Neuronal stem cell (in vitro differentiated cells): ENCODE measurements at regions not wholly inside any gene's neighbourhood (a gene's known extent, or its start where the extent isn't known, plus 50 kb on each side); places are given as distances from the start of the nearest gene placed in this dataset. TPM values are rescaled to one million over a fixed set of nuclear protein-coding genes. Genes with fewer than 3 reads are reported as not detected.

Experiments used
- DNase-seq: peaks from one replicate; pipeline ENCODE4 v3.0.0-alpha.2; 2013; ENCODE audit warnings: low spot score
- H2AFZ ChIP-seq: one replicate; pipeline ENCODE4 v1.6.1; 2013; ENCODE audit warnings: mild to moderate bottlenecking, low read length, inconsistent platforms
- H2AK5ac ChIP-seq: 2 replicates; pipeline ENCODE4 v1.6.1; 2013; ENCODE audit warnings: low read depth, mild to moderate bottlenecking, inconsistent platforms, low read length, moderate library complexity, mixed read lengths
- H2BK120ac ChIP-seq: 2 replicates; pipeline ENCODE4 v1.6.1; 2013; ENCODE audit warnings: low read depth, mild to moderate bottlenecking, inconsistent platforms, low read length, moderate library complexity, mixed read lengths
- H2BK12ac ChIP-seq: one replicate; pipeline ENCODE4 v1.6.1; 2013; ENCODE audit warnings: low read length, inconsistent platforms
- H2BK15ac ChIP-seq: 2 replicates; pipeline ENCODE4 v1.6.1; 2013; ENCODE audit warnings: mild to moderate bottlenecking, low read length, inconsistent platforms, mixed read lengths
- H2BK5ac ChIP-seq: one replicate; pipeline ENCODE4 v1.6.1; 2013; ENCODE audit warnings: inconsistent platforms, mild to moderate bottlenecking, low read length, moderate library complexity
- H3K14ac ChIP-seq: one replicate; pipeline ENCODE4 v1.6.1; 2013; ENCODE audit warnings: low read length, inconsistent platforms
- H3K18ac ChIP-seq: 2 replicates; pipeline ENCODE4 v1.6.1; 2013; ENCODE audit warnings: low read length, inconsistent platforms
- H3K23ac ChIP-seq: 2 replicates; pipeline ENCODE4 v1.6.1; 2013; ENCODE audit warnings: low read depth, mild to moderate bottlenecking, mixed read lengths, low read length, inconsistent platforms; ENCODE audit not compliant: poor library complexity
- H3K27ac ChIP-seq: replicated peaks from 3 replicates; pipeline ENCODE4 v1.5.1; 2013; ENCODE audit warnings: low read length, inconsistent platforms
- H3K27me3 ChIP-seq, 3 experiments: 2 replicates each; pipeline ENCODE4 v1.6.1; 2013; ENCODE audit warnings: low read length in 3 of 3, mild to moderate bottlenecking in 2 of 3, inconsistent platforms in 1 of 3, low read depth in 1 of 3, mixed read lengths in 1 of 3, moderate library complexity in 1 of 3; ENCODE audit not compliant: control insufficient read depth in 3 of 3, insufficient read depth in 3 of 3
- H3K36me3 ChIP-seq, 2 donors: replicated peaks in 1 of 2; 2 replicates each; pipeline ENCODE4 v1.6.1; 2013; ENCODE audit warnings: low read length in 2 of 2; ENCODE audit not compliant: control insufficient read depth in 2 of 2, insufficient read depth in 2 of 2
- H3K4ac ChIP-seq: 2 replicates; pipeline ENCODE4 v1.6.1; 2013; ENCODE audit warnings: inconsistent platforms, mild to moderate bottlenecking, low read length, moderate library complexity
- H3K4me1 ChIP-seq, 2 donors: 1 replicate in 1 of 2; 2 replicates in 1 of 2; pipeline ENCODE4 v1.6.1; 2013; ENCODE audit warnings: low read length in 2 of 2, low read depth in 1 of 2; ENCODE audit not compliant: control insufficient read depth in 2 of 2, insufficient read depth in 1 of 2
- H3K4me2 ChIP-seq: one replicate; pipeline ENCODE4 v1.6.1; 2013; ENCODE audit warnings: mild to moderate bottlenecking, low read length, inconsistent platforms; ENCODE audit not compliant: insufficient read depth, poor library complexity, severe bottlenecking
- H3K4me3 ChIP-seq, 2 donors: 2 replicates each; pipeline ENCODE4 v1.5.1; 2013; ENCODE audit warnings: low read length in 2 of 2, mild to moderate bottlenecking in 2 of 2, inconsistent platforms in 1 of 2, moderate library complexity in 1 of 2
- H3K79me1 ChIP-seq: one replicate; pipeline ENCODE4 v1.6.1; 2013; ENCODE audit warnings: low read depth, mild to moderate bottlenecking, inconsistent platforms, low read length, moderate library complexity
- H3K9ac ChIP-seq: one replicate; pipeline ENCODE4 v1.6.1; 2013; ENCODE audit warnings: mild to moderate bottlenecking, low read depth, low read length, inconsistent platforms; ENCODE audit not compliant: poor library complexity
- H3K9me3 ChIP-seq, 2 donors: replicated peaks in 1 of 2; 2 replicates each; pipeline versions ENCODE3 to v1.6.1; 2013; ENCODE audit warnings: low read length in 2 of 2, mild to moderate bottlenecking in 2 of 2, inconsistent platforms in 1 of 2, low read depth in 1 of 2, mixed read lengths in 1 of 2, moderate library complexity in 1 of 2; ENCODE audit not compliant: control insufficient read depth in 2 of 2, insufficient read depth in 1 of 2
- H4K8ac ChIP-seq: one replicate; pipeline ENCODE4 v1.6.1; 2013; ENCODE audit warnings: low read depth, mild to moderate bottlenecking, inconsistent platforms, low read length, moderate library complexity
- H4K91ac ChIP-seq: one replicate; pipeline ENCODE4 v1.6.1; 2013; ENCODE audit warnings: low read length, low read depth, mild to moderate bottlenecking, inconsistent platforms; ENCODE audit not compliant: poor library complexity
- WGBS, 2 donors: extraction: QIAGEN DNeasy Blood & Tissue Kit; methylation state at CpG; one replicate each; pipeline ENCODE4 v1.1.7; 2013; ENCODE audit warnings: missing lambda C conversion rate in 2 of 2, mixed read lengths in 1 of 2; ENCODE audit not compliant: insufficient read length in 2 of 2, insufficient replicate concordance in 1 of 2; ENCODE audit errors: extremely low coverage in 2 of 2; 5-methylcytosine and 5-hydroxymethylcytosine counted together
- small RNA-seq: library from polyadenylated mRNA; stranded (forward); fragments of <200 nt; extraction: miRNeasy Mini kit (QIAGEN cat#:217004); gene quantifications from one replicate; pipeline ENCODE3, GENCODE V24; 2013; ENCODE audit not compliant: insufficient read depth

GRCh38 chr4:112979881-112980421 lies 69.5 kb upstream of the ANK2 start:
- H3K27me3 ChIP-seq = no peaks in the 10 kb centered on the region
- peak overlapping the region; percentile 63 for H3K9ac ChIP-seq
- no peak overlapping the region for H4K8ac ChIP-seq
- H3K9me3 ChIP-seq = peaks cover 5 to 9% of the 10 kb centered on the region in 2 donors
- H2AFZ ChIP-seq = no peak overlapping the region
- peak overlapping the region; percentile 94 for H3K14ac ChIP-seq
- peak overlapping the region; percentile 96 for H3K4ac ChIP-seq
- no CpG with 5 or more reads among the region's 16 CpGs for WGBS, 2 donors
- H2BK120ac ChIP-seq = no peak overlapping the region
- peak overlapping the region; percentile 81 for H3K18ac ChIP-seq
- H3K4me3 ChIP-seq = peak overlapping the region in 1 of 2 donors; percentile 15
- H3K27ac ChIP-seq = no peak overlapping the region
- H3K4me2 ChIP-seq = no peak overlapping the region
- H2AK5ac ChIP-seq = peak overlapping the region; percentile 88
- no peak for DNase-seq
- no peak overlapping the region for H2BK5ac ChIP-seq
- H4K91ac ChIP-seq = no peak overlapping the region
- H3K23ac ChIP-seq = peak overlapping the region; percentile 87
- peaks cover 0 to 1% of the 10 kb centered on the region in 2 donors for H3K4me1 ChIP-seq
- H3K79me1 ChIP-seq = no peaks in the 10 kb centered on the region
- H3K36me3 ChIP-seq = no peaks in the 10 kb centered on the region
- H2BK15ac ChIP-seq = peak overlapping the region; percentile 54
- H2BK12ac ChIP-seq = no peak overlapping the region

DNA sequence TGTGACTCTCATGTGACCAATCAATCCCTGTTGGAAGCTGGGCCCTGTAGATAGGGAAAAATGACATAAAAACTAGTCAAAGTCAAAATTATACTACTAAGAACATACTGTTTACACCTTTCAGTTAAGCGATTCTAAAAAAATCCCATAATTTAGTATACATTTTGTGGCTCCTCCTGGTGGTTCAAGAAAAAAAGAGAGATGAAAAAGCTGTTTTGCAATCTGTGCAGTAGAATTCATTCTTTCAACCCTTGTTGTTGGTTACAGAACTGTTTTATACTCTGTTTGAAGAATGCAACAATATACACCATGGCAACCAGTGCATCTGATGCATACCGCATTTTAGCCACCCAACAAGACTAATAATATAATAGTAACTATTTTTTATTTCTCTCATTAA lies 66.8 kb upstream of the ANK2 start:
- Histone ChIP-seq H3K9me3 (peaks cover 5 to 9% of the 10 kb centered on the region in 2 donors), H3K27me3 (no peaks in the 10 kb centered on the region), H3K4me3 (no peak overlapping the region), H2BK5ac (no peak overlapping the region), H4K91ac (no peak overlapping the region), H4K8ac (no peak overlapping the region), H3K23ac (no peak overlapping the region), H3K14ac (no peak overlapping the region), H3K4me2 (no peak overlapping the region), H3K27ac (no peak overlapping the region), H2BK12ac (no peak overlapping the region), H3K4ac (no peak overlapping the region), H3K18ac (no peak overlapping the region), H2BK15ac (no peak overlapping the region), H2BK120ac (no peak overlapping the region), H3K36me3 (no peaks in the 10 kb centered on the region), H3K9ac (no peak overlapping the region), H3K4me1 (peaks cover 0 to 6% of the 10 kb centered on the region in 2 donors), H2AFZ (no peak overlapping the region), H3K79me1 (no peaks in the 10 kb centered on the region), H2AK5ac (no peak overlapping the region)
- WGBS, 2 donors = no CpG with 5 or more reads among the region's 2 CpGs
- no peak for DNase-seq

DNA sequence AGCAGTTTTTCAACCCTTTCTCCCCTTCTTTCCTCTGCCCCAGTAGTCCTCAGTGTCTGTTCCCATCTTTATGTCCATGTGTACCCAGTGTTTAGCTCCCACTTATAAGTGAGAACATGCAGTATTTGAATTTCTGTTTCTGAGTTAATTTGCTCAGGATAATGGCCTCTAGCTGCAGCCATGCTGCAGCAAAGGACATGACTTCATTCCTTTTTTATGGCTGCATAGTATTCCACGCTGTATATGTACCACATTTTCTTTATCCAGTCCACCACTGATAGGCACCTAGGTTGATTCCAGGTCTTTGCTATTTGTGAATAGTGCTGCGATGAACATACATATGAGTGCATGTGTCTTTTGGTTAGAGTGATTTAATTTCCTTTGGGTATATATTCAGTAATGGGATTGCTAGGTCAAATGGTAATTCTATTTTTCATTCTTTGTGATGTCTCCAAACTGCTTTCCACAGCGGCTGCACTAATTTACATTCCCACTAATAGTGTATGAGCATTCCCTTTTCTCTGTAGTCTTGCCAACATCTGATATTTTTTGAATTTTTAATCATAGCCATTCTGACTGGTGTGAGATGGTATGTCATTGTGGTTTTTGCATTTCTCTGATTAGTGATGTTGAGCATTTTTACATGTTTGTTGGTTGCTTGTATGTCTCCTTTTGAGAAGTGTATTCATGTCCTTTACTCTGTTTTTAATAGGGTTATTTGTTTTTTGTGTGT lies 54.6 kb upstream of the ANK2 start:
- Histone ChIP-seq H2BK120ac (no peak overlapping the region), H4K8ac (no peak overlapping the region), H2BK15ac (no peak overlapping the region), H3K14ac (no peak overlapping the region), H3K9me3 (no peaks in the 10 kb centered on the region), H2BK12ac (no peak overlapping the region), H3K27ac (no peak overlapping the region), H2BK5ac (no peak overlapping the region), H3K4ac (no peak overlapping the region), H3K79me1 (no peaks in the 10 kb centered on the region), H4K91ac (no peak overlapping the region), H3K27me3 (no peaks in the 10 kb centered on the region), H3K4me3 (no peak overlapping the region), H3K18ac (no peak overlapping the region), H3K9ac (no peak overlapping the region), H3K4me1 (no peaks in the 10 kb centered on the region), H3K4me2 (no peak overlapping the region), H3K23ac (no peak overlapping the region), H2AK5ac (no peak overlapping the region), H2AFZ (no peak overlapping the region), H3K36me3 (no peaks in the 10 kb centered on the region)
- WGBS, 2 donors = no CpG with 5 or more reads among the region's 3 CpGs
- no peak for DNase-seq

Small RNAs in the stretch of these regions (small RNA-seq; reads per million reads assigned to genes)
- not detected for gene AC017007.1
- not detected for gene RF00019
